H1 (cell line): ENCODE measurements at regions not wholly inside any gene's neighbourhood (a gene's known extent, or its start where the extent isn't known, plus 50 kb on each side); places are given as distances from the start of the nearest gene placed in this dataset.

Experiments
- CTCF ChIA-PET: fragments of 300-600 bp; sonication (Branson Sonifier 250); formaldehyde crosslinking; loops from one replicate; lab custom pipeline; 2021; ENCODE audit not compliant: partially characterized antibody; lab: Charles Lee
- POLR2A ChIA-PET: fragments of 300-600 bp; sonication (Branson Sonifier 250); formaldehyde crosslinking; loops from one replicate; lab custom pipeline; 2021; ENCODE audit warnings: inconsistent platforms; ENCODE audit not compliant: partially characterized antibody; lab: Charles Lee
- DNase-seq, 2 experiments: peaks; one replicate each; pipeline versions ENCODE4 v3.0.0 to v3.0.0-alpha.2; 2010 to 2022; ENCODE audit warnings: low spot score in 2 of 2, low read depth in 1 of 2, mixed read lengths in 1 of 2
- FAIRE-seq: peaks from 2 replicates; lab custom pipeline; 2011; peaks lifted over from hg19 to GRCh38; lab: Jason Lieb, UNC
- H2AFZ ChIP-seq: 2 replicates; pipeline ENCODE4 v1.8.1; 2012; ENCODE audit warnings: low read length, inconsistent platforms
- H2AK5ac ChIP-seq: 2 replicates; pipeline ENCODE4 v1.6.1; 2013; ENCODE audit warnings: low read depth, low read length
- H2BK120ac ChIP-seq: replicated peaks from 2 replicates; pipeline ENCODE3; 2013; ENCODE audit warnings: low read depth, low read length, inconsistent platforms
- H2BK12ac ChIP-seq: 2 replicates; pipeline ENCODE4 v1.6.1; 2013; ENCODE audit warnings: low read depth, low read length
- H2BK15ac ChIP-seq: 2 replicates; pipeline ENCODE4 v1.6.1; 2013; ENCODE audit warnings: low read length
- H2BK20ac ChIP-seq: 2 replicates; pipeline ENCODE4 v1.6.1; 2013; ENCODE audit warnings: low read length
- H2BK5ac ChIP-seq: 2 replicates; pipeline ENCODE4 v1.6.1; 2013; ENCODE audit warnings: low read depth, low read length
- H3K14ac ChIP-seq: 2 replicates; pipeline ENCODE4 v1.6.1; 2013; ENCODE audit warnings: inconsistent platforms; ENCODE audit not compliant: insufficient read length
- H3K18ac ChIP-seq: 2 replicates; pipeline ENCODE4 v1.6.1; 2013; ENCODE audit warnings: low read length; ENCODE audit errors: extremely low read depth
- H3K23ac ChIP-seq: 2 replicates; pipeline ENCODE4 v1.6.1; 2013; ENCODE audit warnings: inconsistent platforms; ENCODE audit not compliant: insufficient read length
- H3K23me2 ChIP-seq: 2 replicates; pipeline ENCODE4 v1.6.1; 2013; ENCODE audit warnings: low read depth, low read length
- H3K27ac ChIP-seq: 2 replicates; pipeline ENCODE4 v1.6.1; 2011; ENCODE audit warnings: low read depth, low read length, inconsistent platforms
- H3K27me3 ChIP-seq, 4 experiments: replicated peaks in 1 of 4; 1 replicate in 1 of 4; 2 replicates in 3 of 4; pipeline versions ENCODE4 v1.6.1 to v1.8.1; 2011 to 2013; ENCODE audit warnings: low read length in 3 of 4, mild to moderate bottlenecking in 3 of 4, inconsistent platforms in 2 of 4, mixed read lengths in 2 of 4, moderate library complexity in 1 of 4; ENCODE audit not compliant: control insufficient read depth in 3 of 4, insufficient read depth in 3 of 4; ENCODE audit errors: extremely low read depth in 1 of 4
- H3K36me3 ChIP-seq, 4 experiments: 2 replicates each; pipeline versions ENCODE4 v1.6.1 to v1.8.1; 2011 to 2013; ENCODE audit warnings: mild to moderate bottlenecking in 4 of 4, low read length in 3 of 4, moderate library complexity in 2 of 4, control low read depth in 1 of 4, inconsistent platforms in 1 of 4; ENCODE audit not compliant: insufficient read depth in 4 of 4, control insufficient read depth in 2 of 4
- H3K4ac ChIP-seq: replicated peaks from 2 replicates; pipeline ENCODE3; 2013; ENCODE audit warnings: low read length, low read depth, mixed read lengths, inconsistent platforms; ENCODE audit not compliant: insufficient read length
- H3K4me1 ChIP-seq, 4 experiments: replicated peaks in 1 of 4; 1 replicate in 1 of 4; 2 replicates in 3 of 4; pipeline versions ENCODE4 v1.6.1 to v1.8.1; 2011 to 2013; ENCODE audit warnings: low read length in 3 of 4, inconsistent platforms in 2 of 4, mixed read lengths in 1 of 4; ENCODE audit not compliant: insufficient read depth in 4 of 4, control insufficient read depth in 3 of 4
- H3K4me2 ChIP-seq, 2 experiments: 2 replicates each; pipeline versions ENCODE4 v1.6.1 to v1.8.1; 2011 to 2013; ENCODE audit warnings: low read depth in 2 of 2, low read length in 2 of 2, control low read depth in 1 of 2, inconsistent platforms in 1 of 2, mild to moderate bottlenecking in 1 of 2; ENCODE audit not compliant: insufficient read depth in 1 of 2
- H3K4me3 ChIP-seq, 4 experiments: fragments of 200-600, 300-600 bp in 1 of 4; sonication (generic), shearing (Covaris generic), sonication (Bioruptor Twin) in 1 of 4; 2 replicates each; pipeline versions ENCODE4 v1.5.1 to v1.8.1; 2011 to 2016; ENCODE audit warnings: low read length in 4 of 4, low read depth in 3 of 4, control low read depth in 2 of 4, inconsistent platforms in 2 of 4, mild to moderate bottlenecking in 2 of 4, mixed read lengths in 1 of 4, moderate library complexity in 1 of 4; ENCODE audit not compliant: insufficient read depth in 2 of 4; ENCODE audit errors: extremely low read depth in 1 of 4
- H3K56ac ChIP-seq: replicated peaks from 2 replicates; pipeline ENCODE3; 2013; ENCODE audit warnings: low read depth, mild to moderate bottlenecking, mixed read lengths, low read length, inconsistent platforms; ENCODE audit not compliant: insufficient read length
- H3K79me1 ChIP-seq: 2 replicates; pipeline ENCODE4 v1.6.1; 2013; ENCODE audit warnings: low read depth, low read length, control low read depth
- H3K79me2 ChIP-seq, 2 experiments: 2 replicates each; pipeline versions ENCODE4 v1.6.1 to v1.8.1; 2012 to 2013; ENCODE audit warnings: low read length in 2 of 2, mild to moderate bottlenecking in 2 of 2, inconsistent platforms in 1 of 2; ENCODE audit not compliant: insufficient read depth in 2 of 2, control insufficient read depth in 1 of 2
- H3K9ac ChIP-seq, 4 experiments: replicated peaks in 1 of 4; 1 replicate in 1 of 4; 2 replicates in 3 of 4; pipeline versions ENCODE4 v1.6.1 to v1.8.1; 2011 to 2013; ENCODE audit warnings: low read depth in 3 of 4, low read length in 3 of 4, control low read depth in 2 of 4, mild to moderate bottlenecking in 2 of 4, moderate library complexity in 2 of 4, inconsistent platforms in 1 of 4; ENCODE audit errors: extremely low read depth in 1 of 4
- H3K9me3 ChIP-seq, 2 experiments: 2 replicates each; pipeline versions ENCODE4 v1.6.1 to v1.8.1; 2012 to 2013; ENCODE audit warnings: mild to moderate bottlenecking in 2 of 2, moderate library complexity in 2 of 2, control low read depth in 1 of 2, inconsistent platforms in 1 of 2, low read depth in 1 of 2, low read length in 1 of 2, mixed read lengths in 1 of 2; ENCODE audit not compliant: insufficient read depth in 2 of 2
- H4K20me1 ChIP-seq, 2 experiments: replicated peaks in 1 of 2; 2 replicates each; pipeline versions ENCODE3 to v1.8.1; 2011 to 2013; ENCODE audit warnings: inconsistent platforms in 2 of 2, low read length in 2 of 2, mild to moderate bottlenecking in 1 of 2; ENCODE audit not compliant: insufficient read depth in 2 of 2, control insufficient read depth in 1 of 2
- H4K5ac ChIP-seq: 2 replicates; pipeline ENCODE4 v1.6.1; 2013; ENCODE audit warnings: low read length, low read depth, mixed read lengths, inconsistent platforms; ENCODE audit not compliant: insufficient read length
- H4K8ac ChIP-seq: 2 replicates; pipeline ENCODE4 v1.8.0; 2013; ENCODE audit warnings: mild to moderate bottlenecking, moderate library complexity, low read length, inconsistent platforms; ENCODE audit not compliant: insufficient read depth; ENCODE audit errors: extremely low read depth
- H4K91ac ChIP-seq: replicated peaks from 2 replicates; pipeline ENCODE3; 2013; ENCODE audit warnings: low read length, mixed read lengths, inconsistent platforms; ENCODE audit not compliant: insufficient read length
- CBX8 ChIP-seq: fragments of 300-800, 300-1000 bp; sonication (generic); IDR thresholded peaks from 2 replicates; pipeline ENCODE4 v1.7.1; 2016; ENCODE audit warnings: low read depth, low read length, borderline replicate concordance
- CEBPB ChIP-seq: IDR thresholded peaks from 2 replicates; pipeline ENCODE4 v1.6.1; 2012; ENCODE audit warnings: low read depth, low read length
- EP300 ChIP-seq, 2 experiments: IDR thresholded peaks; 1 replicate in 1 of 2; 2 replicates in 1 of 2; pipeline ENCODE4 v1.6.1; 2011 to 2012; ENCODE audit warnings: low read depth in 2 of 2, low read length in 2 of 2, mild to moderate bottlenecking in 2 of 2, borderline replicate concordance in 1 of 2, inconsistent platforms in 1 of 2, moderate library complexity in 1 of 2
- EZH2 ChIP-seq: fragments of 200-600 bp; sonication (generic); IDR thresholded peaks from 2 replicates; pipeline ENCODE4 v1.7.1; 2012; ENCODE audit warnings: low read depth, mild to moderate bottlenecking, moderate library complexity, low read length, inconsistent platforms; ENCODE audit not compliant: severe bottlenecking
- SRF ChIP-seq: IDR thresholded peaks from 2 replicates; pipeline ENCODE4 v1.6.1; 2011; ENCODE audit warnings: mild to moderate bottlenecking, low read depth, low read length, moderate library complexity
- TCF12 ChIP-seq: IDR thresholded peaks from 2 replicates; pipeline ENCODE4 v1.6.1; 2011; ENCODE audit warnings: low read depth, mild to moderate bottlenecking, low read length
- WGBS, 2 experiments: shearing (Covaris generic) in 1 of 2; methylation state at CpG; one replicate each; pipeline versions ENCODE4 v1.1.6 to v1.1.7; 2013 to 2015; ENCODE audit warnings: low lambda C conversion rate in 2 of 2, mixed read lengths in 2 of 2, inconsistent platforms in 1 of 2, low coverage in 1 of 2, missing lambda C conversion rate in 1 of 2; ENCODE audit not compliant: insufficient replicate concordance in 2 of 2, insufficient coverage in 1 of 2, insufficient read length in 1 of 2; ENCODE audit errors: extremely low coverage in 1 of 2, missing lambda C conversion rate in 1 of 2; 5-methylcytosine and 5-hydroxymethylcytosine counted together

DNA sequence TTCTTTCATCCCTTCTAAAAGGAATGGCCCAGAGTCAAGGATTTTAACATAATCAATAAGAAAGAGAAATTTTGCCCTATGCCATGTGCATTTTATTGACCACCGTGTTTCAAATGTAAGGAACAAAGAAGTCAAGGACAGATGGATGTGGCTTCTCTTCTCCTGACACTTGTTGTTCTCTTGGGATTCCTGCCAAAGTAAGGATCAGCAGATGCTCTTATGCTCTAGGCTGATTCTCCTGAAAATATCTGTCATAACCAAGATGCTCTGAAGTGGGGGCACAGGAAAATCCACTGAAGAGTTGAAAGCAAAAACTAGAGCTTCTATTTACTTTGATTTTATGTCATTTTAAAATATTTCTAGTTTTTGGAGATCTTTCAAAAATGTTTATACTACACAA is 72.9 kb upstream of the SYT4 start:
- no peak overlapping the region for H2BK120ac ChIP-seq
- DNase-seq (no peak), FAIRE-seq (no peak)
- H3K4me1 ChIP-seq: no peaks in the 10 kb centered on the region
- H2BK12ac ChIP-seq: no peak overlapping the region
- no peak overlapping the region for H2BK5ac ChIP-seq
- H3K9ac ChIP-seq: no peak overlapping the region
- H2BK20ac ChIP-seq: no peak overlapping the region
- no peak overlapping the region for H3K4me2 ChIP-seq
- no peaks in the 10 kb centered on the region for H3K9me3 ChIP-seq
- H2AFZ ChIP-seq: no peak overlapping the region
- H3K79me2 ChIP-seq: no peaks in the 10 kb centered on the region
- H3K14ac ChIP-seq: no peak overlapping the region
- no peak overlapping the region for H3K56ac ChIP-seq
- H4K8ac ChIP-seq: no peak overlapping the region
- no peaks in the 10 kb centered on the region for H3K23me2 ChIP-seq
- H3K18ac ChIP-seq: no peak overlapping the region
- WGBS, 2 experiments: 100% methylated on average over 1 of the region's 1 CpG; no CpG with 5 or more reads in 1 of the 2 experiments
- H3K36me3 ChIP-seq: no peaks in the 10 kb centered on the region
- H3K4me3 ChIP-seq: no peak overlapping the region
- H4K5ac ChIP-seq: no peak overlapping the region
- no peak overlapping the region for H3K23ac ChIP-seq
- no peaks in the 10 kb centered on the region for H4K20me1 ChIP-seq
- no peak overlapping the region for H3K4ac ChIP-seq
- H3K27ac ChIP-seq: no peak overlapping the region
- ChIA-PET CTCF (interaction anchor here (0.6 to 1.1 kb wide), 3 partner anchors 71 to 712 kb away, joined by 3 read pairs; no protein-coding TSS in a partner anchor), POLR2A (no interaction called here)
- no peak overlapping the region for H2BK15ac ChIP-seq
- no peak overlapping the region for H2AK5ac ChIP-seq
- H3K27me3 ChIP-seq: no peaks in the 10 kb centered on the region
- H3K79me1 ChIP-seq: no peaks in the 10 kb centered on the region
- H4K91ac ChIP-seq: no peak overlapping the region
- TF ChIP-seq EP300 (IDR thresholded peaks at IDR 0.05; ENCODE audit: borderline replicate concordance in 1 of 2, low read depth in 2 of 2, low read length in 2 of 2) (no peak), SRF (no peak), TCF12 (no peak), CBX8 (no peak), EZH2 (no peak), CEBPB (no peak)
